ENCODE measurements at regions not wholly inside any gene's neighbourhood (a gene's known extent, or its start where the extent isn't known, plus 50 kb on each side); places are given as distances from the start of the nearest gene placed in this dataset.

- FAIRE-seq: no peak
Observed at GRCh38 chr7:124413029-124413428, 352.6 kb downstream of the GPR37 start.

- FAIRE-seq: no peak
Observed at GRCh38 chr7:124412531-124412930, 353.1 kb downstream of the GPR37 start.

- no peak for FAIRE-seq
Observed at GRCh38 chr7:124411796-124412195, 353.8 kb downstream of the GPR37 start.

GRCh38 chr7:124403587-124403986, 362.0 kb downstream of the GPR37 start:
- no peak for FAIRE-seq

GRCh38 chr7:124403112-124403511, 362.5 kb downstream of the GPR37 start:
- no peak for FAIRE-seq

- no peak for FAIRE-seq
Observed at GRCh38 chr7:124399941-124400340, 365.7 kb downstream of the GPR37 start.

GRCh38 chr7:124398937-124399552, 366.2 kb upstream of the TMEM229A start:
- FAIRE-seq: no peak

- no peak for FAIRE-seq
Observed at GRCh38 chr7:124397134-124397533, 364.3 kb upstream of the TMEM229A start.

- FAIRE-seq: no peak
Observed at GRCh38 chr7:124390301-124390700, 357.4 kb upstream of the TMEM229A start.

- FAIRE-seq: no peak
Observed at GRCh38 chr7:124388751-124389150, 355.9 kb upstream of the TMEM229A start.

- FAIRE-seq: no peak
Observed at GRCh38 chr7:124387056-124387455, 354.2 kb upstream of the TMEM229A start.

GRCh38 chr7:124379296-124379695, 346.4 kb upstream of the TMEM229A start:
- FAIRE-seq: no peak

- no peak for FAIRE-seq
Observed at GRCh38 chr7:124376111-124376510, 343.2 kb upstream of the TMEM229A start.

- no peak for FAIRE-seq
Observed at GRCh38 chr7:124375391-124375790, 342.5 kb upstream of the TMEM229A start.

- FAIRE-seq: no peak
Observed at GRCh38 chr7:124369310-124369709, 336.4 kb upstream of the TMEM229A start.

- no peak for FAIRE-seq
Observed at GRCh38 chr7:124366118-124366517, 333.3 kb upstream of the TMEM229A start.

- no peak for FAIRE-seq
Observed at GRCh38 chr7:124364283-124364682, 331.4 kb upstream of the TMEM229A start.

- no peak for FAIRE-seq
Observed at GRCh38 chr7:124354201-124354600, 321.3 kb upstream of the TMEM229A start.

- no peak for FAIRE-seq
Observed at GRCh38 chr7:124351950-124352349, 319.1 kb upstream of the TMEM229A start.

- FAIRE-seq: no peak
Observed at GRCh38 chr7:124349443-124349842, 316.6 kb upstream of the TMEM229A start.

GRCh38 chr7:124338861-124339260, 306.0 kb upstream of the TMEM229A start:
- FAIRE-seq: no peak

- FAIRE-seq: no peak
Observed at GRCh38 chr7:124330731-124331407, 298.0 kb upstream of the TMEM229A start.

GRCh38 chr7:124328774-124329173, 295.9 kb upstream of the TMEM229A start:
- FAIRE-seq: no peak

- FAIRE-seq: no peak
Observed at GRCh38 chr7:124324262-124324661, 291.4 kb upstream of the TMEM229A start.

- FAIRE-seq: no peak
Observed at GRCh38 chr7:124323597-124323996, 290.7 kb upstream of the TMEM229A start.

All from TTC549 (cell line).